Natural killer cell (primary cell): ENCODE measurements at regions not wholly inside any gene's neighbourhood (a gene's known extent, or its start where the extent isn't known, plus 50 kb on each side); places are given as distances from the start of the nearest gene placed in this dataset.

Experiments
- ATAC-seq, 3 donors: fragments of 150-1000 bp in 2 of 3; fragments of 200-7000 bp in 1 of 3; cut with Tn5 transposase; 1 replicate in 1 of 3; 2 replicates in 2 of 3; pipeline ENCODE4 v1.10.0; 2021; ENCODE audit warnings: mild to moderate bottlenecking in 2 of 3, moderate library complexity in 2 of 3
- DNase-seq, 2 donors: peaks; one replicate each; pipeline versions ENCODE4 v3.0.0 to v3.0.0-alpha.2; 2013 to 2021; ENCODE audit warnings: mixed read lengths in 1 of 2
- H3K27ac ChIP-seq: one replicate; pipeline ENCODE4 v1.5.1; 2013; ENCODE audit warnings: mild to moderate bottlenecking, low read length
- H3K27me3 ChIP-seq: one replicate; pipeline ENCODE4 v1.6.1; 2013; ENCODE audit warnings: low read length; ENCODE audit not compliant: control insufficient read depth, insufficient read depth
- H3K36me3 ChIP-seq: one replicate; pipeline ENCODE4 v1.6.1; 2013; ENCODE audit warnings: low read length; ENCODE audit not compliant: control insufficient read depth, insufficient read depth
- H3K4me1 ChIP-seq: one replicate; pipeline ENCODE4 v1.6.1; 2013; ENCODE audit warnings: low read length; ENCODE audit not compliant: control insufficient read depth, insufficient read depth
- H3K4me3 ChIP-seq: one replicate; pipeline ENCODE4 v1.5.1; 2013; ENCODE audit warnings: low read length
- H3K9me3 ChIP-seq: one replicate; pipeline ENCODE4 v1.6.1; 2013; ENCODE audit warnings: low read length; ENCODE audit not compliant: control insufficient read depth, insufficient read depth
- H3K27ac Mint-ChIP-seq, 2 donors: one replicate each; pipeline ENCODE4 v1.8.0; 2022; ENCODE audit warnings: mild to moderate bottlenecking in 2 of 2, mixed read lengths in 2 of 2, moderate library complexity in 1 of 2
- H3K27me3 Mint-ChIP-seq, 2 donors: one replicate each; pipeline ENCODE4 v1.8.0; 2022; ENCODE audit warnings: low read depth in 2 of 2, mixed read lengths in 2 of 2
- H3K36me3 Mint-ChIP-seq: one replicate; pipeline ENCODE4 v1.8.0; 2022; ENCODE audit warnings: mixed read lengths
- H3K4me1 Mint-ChIP-seq, 2 donors: one replicate each; pipeline ENCODE4 v1.8.0; 2022; ENCODE audit warnings: mixed read lengths in 2 of 2
- H3K4me3 Mint-ChIP-seq: one replicate; pipeline ENCODE4 v1.8.0; 2022; ENCODE audit warnings: mild to moderate bottlenecking, moderate library complexity, mixed read lengths
- H3K9me3 Mint-ChIP-seq, 2 donors: one replicate each; pipeline ENCODE4 v1.8.0; 2022; ENCODE audit warnings: mixed read lengths in 2 of 2
- CTCF ChIP-seq: fragments of 200-600 bp; IDR thresholded peaks from one replicate; pipeline ENCODE4 v1.8.0; 2022; ENCODE audit warnings: antibody characterized with exemption
- whole genome bisulfite sequencing: methylation state at CpG from one replicate; pipeline ENCODE4 v1.1.7; 2013; ENCODE audit warnings: missing lambda C conversion rate; ENCODE audit not compliant: insufficient coverage; 5-methylcytosine and 5-hydroxymethylcytosine counted together
- intact Hi-C: fragments of 100-400 bp; cut with micrococcal nuclease; formaldehyde crosslinking; loops from one replicate; pipeline ENCODE4 v1.14.2; 2022

GRCh38 chr2:76642129-76642528 lies 880.0 kb downstream of the LRRTM4 start:
- no peaks in the 10 kb centered on the region for H3K27me3 ChIP-seq
- H3K9me3 ChIP-seq, result no peaks in the 10 kb centered on the region
- peaks cover 13 to 15% of the 10 kb centered on the region in 2 donors for H3K9me3 Mint-ChIP-seq
- H3K4me3 Mint-ChIP-seq, result no peak overlapping the region
- H3K27ac ChIP-seq, result no peak overlapping the region
- no peak overlapping the region for H3K4me3 ChIP-seq
- WGBS, result 13% methylated on average over 2 of the region's 2 CpGs
- no peak for TF ChIP-seq CTCF
- H3K4me1 ChIP-seq, result no peaks in the 10 kb centered on the region
- H3K27ac Mint-ChIP-seq, result no peak overlapping the region
- peaks cover 15% of the 10 kb centered on the region for H3K36me3 Mint-ChIP-seq
- intact Hi-C loops, result no loop called here
- H3K27me3 Mint-ChIP-seq, result no peaks in the 10 kb centered on the region
- DNase-seq (no peak), ATAC-seq (no peak)
- no peaks in the 10 kb centered on the region for H3K36me3 ChIP-seq
- H3K4me1 Mint-ChIP-seq, result no peaks in the 10 kb centered on the region

- peaks cover 13 to 15% of the 10 kb centered on the region in 2 donors for H3K9me3 Mint-ChIP-seq
- H3K4me3 Mint-ChIP-seq, result no peak overlapping the region
- H3K4me1 ChIP-seq, result no peaks in the 10 kb centered on the region
- intact Hi-C loops, result no loop called here
- H3K27ac ChIP-seq, result no peak overlapping the region
- DNase-seq (no peak), ATAC-seq (no peak)
- no CpG with 5 or more reads among the region's 3 CpGs for WGBS
- no peak overlapping the region for H3K27ac Mint-ChIP-seq
- TF ChIP-seq CTCF, result no peak
- no peaks in the 10 kb centered on the region for H3K27me3 Mint-ChIP-seq
- H3K4me3 ChIP-seq, result no peak overlapping the region
- H3K36me3 ChIP-seq, result no peaks in the 10 kb centered on the region
- no peaks in the 10 kb centered on the region for H3K27me3 ChIP-seq
- peaks cover 15% of the 10 kb centered on the region for H3K36me3 Mint-ChIP-seq
- H3K4me1 Mint-ChIP-seq, result no peaks in the 10 kb centered on the region
- no peaks in the 10 kb centered on the region for H3K9me3 ChIP-seq
Observed at GRCh38 chr2:76641506-76641905, 880.7 kb downstream of the LRRTM4 start.

GRCh38 chr2:76640905-76641304 lies 881.3 kb downstream of the LRRTM4 start:
- Histone ChIP-seq H3K27ac (no peak overlapping the region), H3K4me3 (no peak overlapping the region), H3K27me3 (no peaks in the 10 kb centered on the region), H3K9me3 (no peaks in the 10 kb centered on the region), H3K4me1 (no peaks in the 10 kb centered on the region), H3K36me3 (no peaks in the 10 kb centered on the region)
- ATAC-seq, result no peak
- no peak for TF ChIP-seq CTCF
- Mint-ChIP-seq H3K27ac (no peak overlapping the region), H3K4me3 (no peak overlapping the region), H3K4me1 (no peaks in the 10 kb centered on the region), H3K9me3 (peaks cover 13% of the 10 kb centered on the region in 2 donors), H3K27me3 (no peaks in the 10 kb centered on the region), H3K36me3 (peaks cover 14% of the 10 kb centered on the region)
- intact Hi-C loops, result no loop called here
- 94% methylated on average over 1 of the region's 1 CpG for WGBS
- DNase-seq, result no peak

- intact Hi-C loops, result no loop called here
- no peak for TF ChIP-seq CTCF
- H3K9me3 Mint-ChIP-seq, result peaks cover 11 to 18% of the 10 kb centered on the region in 2 donors
Observed at GRCh38 chr2:76639171-76639680, 883.0 kb downstream of the LRRTM4 start.

More at GRCh38 chr2:76639171-76639680, 883.0 kb downstream of the LRRTM4 start:
- Mint-ChIP-seq H3K4me1 (no peaks in the 10 kb centered on the region), H3K27me3 (no peaks in the 10 kb centered on the region), H3K27ac (no peak overlapping the region), H3K4me3 (no peak overlapping the region), H3K36me3 (peaks cover 5% of the 10 kb centered on the region)
- H3K9me3 ChIP-seq, result no peaks in the 10 kb centered on the region
- no peak for DNase-seq
- no peak for ATAC-seq
- no peak overlapping the region for H3K4me3 ChIP-seq
- no peak overlapping the region for H3K27ac ChIP-seq
- H3K36me3 ChIP-seq, result no peaks in the 10 kb centered on the region
- H3K27me3 ChIP-seq, result no peaks in the 10 kb centered on the region
- H3K4me1 ChIP-seq, result no peaks in the 10 kb centered on the region
- 96% methylated on average over 4 of the region's 5 CpGs for WGBS
